Ishikawa (cell line): ENCODE measurements at regions not wholly inside any gene's neighbourhood (a gene's known extent, or its start where the extent isn't known, plus 50 kb on each side); places are given as distances from the start of the nearest gene placed in this dataset.

Experiments used
- CEBPB ChIP-seq: IDR thresholded peaks from 2 replicates; pipeline ENCODE4 v1.6.1; 2012
- CREB1 ChIP-seq: IDR thresholded peaks from 2 replicates; pipeline ENCODE4 v1.6.1; 2012; ENCODE audit warnings: low read depth
- EGR1 ChIP-seq: IDR thresholded peaks from 2 replicates; pipeline ENCODE4 v1.6.1; 2012
- EP300 ChIP-seq: IDR thresholded peaks from 2 replicates; pipeline ENCODE4 v1.6.1; 2012; ENCODE audit warnings: borderline replicate concordance
- FOXM1 ChIP-seq: IDR thresholded peaks from 2 replicates; pipeline ENCODE4 v1.6.1; 2012; ENCODE audit warnings: low read depth, borderline replicate concordance
- MAX ChIP-seq: IDR thresholded peaks from 2 replicates; pipeline ENCODE4 v1.6.1; 2012
- RAD21 ChIP-seq: IDR thresholded peaks from 2 replicates; pipeline ENCODE4 v1.6.1; 2012; ENCODE audit warnings: low read depth
- REST ChIP-seq: IDR thresholded peaks from 2 replicates; pipeline ENCODE4 v1.6.1; 2012; ENCODE audit warnings: low read depth, mild to moderate bottlenecking
- TAF1 ChIP-seq: IDR thresholded peaks from 2 replicates; pipeline ENCODE4 v1.6.1; 2012; ENCODE audit warnings: low read depth, mild to moderate bottlenecking
- TCF12 ChIP-seq: IDR thresholded peaks from 2 replicates; pipeline ENCODE4 v1.6.1; 2012; ENCODE audit warnings: low read depth
- TEAD4 ChIP-seq: IDR thresholded peaks from 2 replicates; pipeline ENCODE4 v1.6.1; 2012
- USF1 ChIP-seq: IDR thresholded peaks from 2 replicates; pipeline ENCODE4 v1.6.1; 2012
- YY1 ChIP-seq: IDR thresholded peaks from 2 replicates; pipeline ENCODE4 v1.6.1; 2012; ENCODE audit warnings: low read depth
- ZBTB7A ChIP-seq: IDR thresholded peaks from 2 replicates; pipeline ENCODE4 v1.6.1; 2012; ENCODE audit warnings: low read depth

DNA sequence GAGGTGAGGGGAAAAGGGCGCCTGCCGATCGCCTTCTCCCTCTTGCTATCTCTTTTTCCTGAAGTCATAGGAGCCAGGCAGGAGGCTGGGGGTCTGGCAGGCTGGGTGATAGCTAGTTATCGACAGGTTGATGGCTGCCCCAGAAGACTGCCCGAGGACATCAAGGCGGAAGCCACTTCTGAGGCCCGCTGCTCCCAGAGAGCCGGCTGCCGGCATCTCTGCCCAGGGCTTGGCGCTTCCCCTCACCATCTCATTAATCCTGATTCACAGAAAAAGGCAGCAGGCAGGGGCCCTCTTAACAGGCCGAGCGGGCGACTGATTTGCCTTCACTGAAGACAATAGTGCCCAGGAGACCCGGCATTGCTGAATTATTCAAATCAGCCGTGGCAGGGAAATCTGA, 124.2 kb downstream of the MIAT start:
- no peak for TF ChIP-seq TCF12
- TF ChIP-seq CEBPB: no peak
- TF ChIP-seq EP300: no peak
- no peak for TF ChIP-seq CREB1
- TF ChIP-seq REST: no peak
- TF ChIP-seq TAF1: no peak
- no peak for TF ChIP-seq MAX
- no peak for TF ChIP-seq RAD21
- TF ChIP-seq USF1: no peak
- no peak for TF ChIP-seq TEAD4
- TF ChIP-seq FOXM1: no peak
- TF ChIP-seq ZBTB7A: no peak
- TF ChIP-seq YY1: no peak
- no peak for TF ChIP-seq EGR1
